ENCODE measurements at regions not wholly inside any gene's neighbourhood (a gene's known extent, or its start where the extent isn't known, plus 50 kb on each side); places are given as distances from the start of the nearest gene placed in this dataset.
A peak's percentile ranks its signal among the peaks of the same experiment; 100 is the strongest.

GRCh38 chr5:85132269-85132668, 747.6 kb upstream of the EDIL3 start:
- DNase-seq (ENCODE audit: low spot score in 2 of 2) = no peak
- Mint-ChIP-seq H3K36me3 (no peaks in the 10 kb centered on the region), H3K27ac (no peak overlapping the region), H3K9me3 (peaks cover 10 to 12% of the 10 kb centered on the region in 2 donors)
- ATAC-seq = no peak

GRCh38 chr5:85140471-85140870, 755.8 kb upstream of the EDIL3 start:
- H3K9me3 Mint-ChIP-seq = peaks cover 0 to 3% of the 10 kb centered on the region in 2 donors
- H3K36me3 Mint-ChIP-seq = no peaks in the 10 kb centered on the region
- H3K27ac Mint-ChIP-seq = no peak overlapping the region
- no peak for DNase-seq (ENCODE audit: low spot score in 2 of 2)
- ATAC-seq = no peak

GRCh38 chr5:85143138-85143537, 758.5 kb upstream of the EDIL3 start:
- ATAC-seq = no peak

GRCh38 chr5:85148701-85149100, 764.0 kb upstream of the EDIL3 start:
- Mint-ChIP-seq H3K9me3 (no peaks in the 10 kb centered on the region), H3K27ac (no peak overlapping the region), H3K36me3 (no peaks in the 10 kb centered on the region)
- DNase-seq (ENCODE audit: low spot score in 2 of 2) = no peak
- ATAC-seq = no peak

More at GRCh38 chr5:85143138-85143537, 758.5 kb upstream of the EDIL3 start:
- no peak for DNase-seq (ENCODE audit: low spot score in 2 of 2)
- Mint-ChIP-seq H3K36me3 (no peaks in the 10 kb centered on the region), H3K27ac (no peak overlapping the region), H3K9me3 (peaks cover 0 to 3% of the 10 kb centered on the region in 2 donors)

- H3K27ac Mint-ChIP-seq = no peak overlapping the region
- H3K9me3 Mint-ChIP-seq = peaks cover 10 to 23% of the 10 kb centered on the region in 2 donors
- no peak for ATAC-seq
- DNase-seq (ENCODE audit: low spot score in 2 of 2) = no peak
- no peaks in the 10 kb centered on the region for H3K36me3 Mint-ChIP-seq
Measured at GRCh38 chr5:85159395-85159794, 774.7 kb upstream of the EDIL3 start.

GRCh38 chr5:85168474-85168873, 783.8 kb upstream of the EDIL3 start:
- no peak for DNase-seq (ENCODE audit: low spot score in 2 of 2)
- Mint-ChIP-seq H3K9me3 (peaks cover 19 to 22% of the 10 kb centered on the region in 2 donors), H3K27ac (no peak overlapping the region), H3K36me3 (peaks cover 0 to 5% of the 10 kb centered on the region in 2 donors)
- ATAC-seq = no peak

GRCh38 chr5:85170183-85170582, 785.5 kb upstream of the EDIL3 start:
- Mint-ChIP-seq H3K9me3 (peaks cover 10 to 14% of the 10 kb centered on the region in 2 donors), H3K27ac (no peak overlapping the region), H3K36me3 (peaks cover 0 to 5% of the 10 kb centered on the region in 2 donors)
- ATAC-seq (no peak), DNase-seq (ENCODE audit: low spot score in 2 of 2) (no peak)

GRCh38 chr5:85173469-85173868, 788.8 kb upstream of the EDIL3 start:
- no peaks in the 10 kb centered on the region for H3K36me3 Mint-ChIP-seq
- ATAC-seq = no peak
- no peak overlapping the region for H3K27ac Mint-ChIP-seq

GRCh38 chr5:85182344-85182743, 797.7 kb upstream of the EDIL3 start:
- Mint-ChIP-seq H3K9me3 (peaks cover 0 to 3% of the 10 kb centered on the region in 2 donors), H3K27ac (no peak overlapping the region), H3K36me3 (no peaks in the 10 kb centered on the region)
- no peak for ATAC-seq
- DNase-seq (ENCODE audit: low spot score in 2 of 2) = no peak

More at GRCh38 chr5:85173469-85173868, 788.8 kb upstream of the EDIL3 start:
- no peaks in the 10 kb centered on the region for H3K9me3 Mint-ChIP-seq
- DNase-seq (ENCODE audit: low spot score in 2 of 2) = no peak

- ATAC-seq (no peak), DNase-seq (ENCODE audit: low spot score in 2 of 2) (no peak)
- H3K27ac Mint-ChIP-seq = no peak overlapping the region
Measured at GRCh38 chr5:85204289-85204688, 819.6 kb upstream of the EDIL3 start.

GRCh38 chr5:85205430-85205829, 820.8 kb upstream of the EDIL3 start:
- ATAC-seq = no peak
- peaks cover 3 to 24% of the 10 kb centered on the region in 2 donors for H3K9me3 Mint-ChIP-seq
- no peak for DNase-seq (ENCODE audit: low spot score in 2 of 2)
- no peaks in the 10 kb centered on the region for H3K36me3 Mint-ChIP-seq
- no peak overlapping the region for H3K27ac Mint-ChIP-seq

More at GRCh38 chr5:85204289-85204688, 819.6 kb upstream of the EDIL3 start:
- H3K36me3 Mint-ChIP-seq = no peaks in the 10 kb centered on the region
- peaks cover 3 to 24% of the 10 kb centered on the region in 2 donors for H3K9me3 Mint-ChIP-seq

GRCh38 chr5:85225388-85225787, 840.7 kb upstream of the EDIL3 start:
- ATAC-seq (no peak), DNase-seq (ENCODE audit: low spot score in 2 of 2) (no peak)
- no peaks in the 10 kb centered on the region for H3K36me3 Mint-ChIP-seq
- H3K9me3 Mint-ChIP-seq = peaks cover 17 to 18% of the 10 kb centered on the region in 2 donors
- H3K27ac Mint-ChIP-seq = no peak overlapping the region

GRCh38 chr5:85249204-85249603, 864.5 kb upstream of the EDIL3 start:
- H3K9me3 Mint-ChIP-seq = peaks cover 13 to 20% of the 10 kb centered on the region in 2 donors
- H3K36me3 Mint-ChIP-seq = peaks cover 0 to 10% of the 10 kb centered on the region in 2 donors
- no peak overlapping the region for H3K27ac Mint-ChIP-seq
- DNase-seq (ENCODE audit: low spot score in 2 of 2) (no peak), ATAC-seq (no peak)

GRCh38 chr5:85263125-85263524, 878.4 kb upstream of the EDIL3 start:
- no peak for ATAC-seq
- H3K27ac Mint-ChIP-seq = no peak overlapping the region
- no peak for DNase-seq (ENCODE audit: low spot score in 2 of 2)
- no peaks in the 10 kb centered on the region for H3K9me3 Mint-ChIP-seq
- H3K36me3 Mint-ChIP-seq = no peaks in the 10 kb centered on the region

- H3K27ac Mint-ChIP-seq = no peak overlapping the region
- H3K36me3 Mint-ChIP-seq = peaks cover 0 to 6% of the 10 kb centered on the region in 2 donors
- no peak for DNase-seq (ENCODE audit: low spot score in 2 of 2)
- peaks cover 6 to 10% of the 10 kb centered on the region in 2 donors for H3K9me3 Mint-ChIP-seq
- ATAC-seq = no peak
Measured at GRCh38 chr5:85266692-85267091, 882.0 kb upstream of the EDIL3 start.

- Mint-ChIP-seq H3K9me3 (peaks cover 6 to 15% of the 10 kb centered on the region in 2 donors), H3K27ac (no peak overlapping the region), H3K36me3 (peaks cover 0 to 6% of the 10 kb centered on the region in 2 donors)
- no peak for ATAC-seq
- DNase-seq (ENCODE audit: low spot score in 2 of 2) = no peak
Measured at GRCh38 chr5:85268194-85268593, 883.5 kb upstream of the EDIL3 start.

GRCh38 chr5:85278193-85278592, 893.5 kb upstream of the EDIL3 start:
- peak in 1 of 2 donors; percentile 88 for ATAC-seq

GRCh38 chr5:85288914-85289313, 904.2 kb upstream of the EDIL3 start:
- no peak for DNase-seq (ENCODE audit: low spot score in 2 of 2)
- peaks cover 3 to 12% of the 10 kb centered on the region in 2 donors for H3K9me3 Mint-ChIP-seq

More at GRCh38 chr5:85278193-85278592, 893.5 kb upstream of the EDIL3 start:
- Mint-ChIP-seq H3K27ac (no peak overlapping the region), H3K36me3 (no peaks in the 10 kb centered on the region), H3K9me3 (peaks cover 11 to 15% of the 10 kb centered on the region in 2 donors)
- no peak for DNase-seq (ENCODE audit: low spot score in 2 of 2)

More at GRCh38 chr5:85288914-85289313, 904.2 kb upstream of the EDIL3 start:
- no peak for ATAC-seq
- H3K36me3 Mint-ChIP-seq = no peaks in the 10 kb centered on the region
- no peak overlapping the region for H3K27ac Mint-ChIP-seq

Measured in activated naive CD4-positive, alpha-beta T cell treated with anti-CD3 and anti-CD28 coated beads, Interleukin-2, amount 50 U/mL, for 72 hours (primary cell).